HFFc6 (cell line): ENCODE measurements at regions not wholly inside any gene's neighbourhood (a gene's known extent, or its start where the extent isn't known, plus 50 kb on each side); places are given as distances from the start of the nearest gene placed in this dataset.

Source experiments
- DNase-seq: peaks from one replicate; pipeline ENCODE4 v3.0.0-alpha.2; 2018
- H3K27ac Mint-ChIP-seq: 2 replicates; pipeline ENCODE4 v1.8.0; 2020; ENCODE audit warnings: mild to moderate bottlenecking, mixed read lengths
- H3K27me3 Mint-ChIP-seq: 2 replicates; pipeline ENCODE4 v1.8.0; 2021; ENCODE audit warnings: mild to moderate bottlenecking, moderate library complexity, mixed read lengths; ENCODE audit not compliant: insufficient read depth
- H3K36me3 Mint-ChIP-seq: 2 replicates; pipeline ENCODE4 v1.8.0; 2021; ENCODE audit warnings: low read depth, mixed read lengths
- H3K4me1 Mint-ChIP-seq: 2 replicates; pipeline ENCODE4 v1.8.0; 2020; ENCODE audit warnings: low read depth, mixed read lengths
- H3K4me3 Mint-ChIP-seq: 2 replicates; pipeline ENCODE4 v1.8.0; 2020; ENCODE audit warnings: mild to moderate bottlenecking, moderate library complexity, mixed read lengths
- H3K9me3 Mint-ChIP-seq: 2 replicates; pipeline ENCODE4 v1.8.0; 2020; ENCODE audit warnings: mild to moderate bottlenecking, mixed read lengths
- TF ChIP-seq, protein P1 (sequence below): fragments of 200-600 bp; sonication (generic); IDR thresholded peaks from 2 replicates; pipeline ENCODE4 v1.5.0; 2021; ENCODE audit warnings: antibody characterized with exemption, mild to moderate bottlenecking

DNA sequence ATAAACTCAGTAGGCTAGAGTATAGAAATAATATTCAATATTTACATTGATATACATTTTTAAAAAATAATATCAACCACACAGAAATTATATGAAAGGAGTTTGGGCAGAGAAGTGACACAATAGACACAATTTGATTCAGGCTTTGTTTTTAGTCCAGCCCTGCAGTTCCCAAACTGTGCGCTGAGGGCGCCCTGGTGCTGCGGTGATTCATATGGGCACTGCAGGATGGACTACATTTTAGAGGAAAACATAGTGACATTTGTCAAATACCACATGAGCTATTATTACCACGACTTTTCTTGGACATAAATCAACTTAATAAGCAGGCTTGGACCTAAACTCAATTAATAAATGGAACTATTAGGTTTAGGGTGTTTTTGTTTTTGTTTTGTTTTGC is 364.3 kb upstream of the ID4 start:
- DNase-seq: no peak
- Mint-ChIP-seq H3K36me3 (0 out of 2 replicates have a peak, but pooled peaks cover 5% of the 10 kb centered on the region), H3K27me3 (peaks cover 7% of the 10 kb centered on the region; the same call in 1 of the 2 replicates), H3K4me3 (no peak overlapping the region), H3K4me1 (peaks cover 15% of the 10 kb centered on the region), H3K9me3 (no peaks in the 10 kb centered on the region; the same call in 1 of the 2 replicates), H3K27ac (no peak overlapping the region)
- TF ChIP-seq, protein P1, sequence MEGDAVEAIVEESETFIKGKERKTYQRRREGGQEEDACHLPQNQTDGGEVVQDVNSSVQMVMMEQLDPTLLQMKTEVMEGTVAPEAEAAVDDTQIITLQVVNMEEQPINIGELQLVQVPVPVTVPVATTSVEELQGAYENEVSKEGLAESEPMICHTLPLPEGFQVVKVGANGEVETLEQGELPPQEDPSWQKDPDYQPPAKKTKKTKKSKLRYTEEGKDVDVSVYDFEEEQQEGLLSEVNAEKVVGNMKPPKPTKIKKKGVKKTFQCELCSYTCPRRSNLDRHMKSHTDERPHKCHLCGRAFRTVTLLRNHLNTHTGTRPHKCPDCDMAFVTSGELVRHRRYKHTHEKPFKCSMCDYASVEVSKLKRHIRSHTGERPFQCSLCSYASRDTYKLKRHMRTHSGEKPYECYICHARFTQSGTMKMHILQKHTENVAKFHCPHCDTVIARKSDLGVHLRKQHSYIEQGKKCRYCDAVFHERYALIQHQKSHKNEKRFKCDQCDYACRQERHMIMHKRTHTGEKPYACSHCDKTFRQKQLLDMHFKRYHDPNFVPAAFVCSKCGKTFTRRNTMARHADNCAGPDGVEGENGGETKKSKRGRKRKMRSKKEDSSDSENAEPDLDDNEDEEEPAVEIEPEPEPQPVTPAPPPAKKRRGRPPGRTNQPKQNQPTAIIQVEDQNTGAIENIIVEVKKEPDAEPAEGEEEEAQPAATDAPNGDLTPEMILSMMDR: peak; percentile 48

DNA sequence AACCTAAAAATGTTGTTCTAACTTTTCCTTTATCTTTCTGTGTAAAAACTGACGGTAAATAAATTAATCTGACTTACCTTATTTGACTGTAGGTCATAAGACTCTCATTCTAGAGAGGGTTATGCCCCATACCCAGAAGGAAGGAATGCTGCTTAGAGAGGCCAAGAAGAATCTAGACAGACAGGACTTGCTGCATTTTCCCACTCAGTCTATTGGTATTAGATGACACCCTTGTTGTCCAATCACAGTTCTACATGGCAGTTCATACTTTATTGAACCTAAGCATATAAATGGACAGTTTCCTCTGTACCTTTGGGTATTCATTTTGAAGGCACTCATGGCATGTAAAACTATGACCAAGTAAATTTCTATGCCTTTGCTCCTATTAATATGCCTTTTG is 359.6 kb upstream of the ID4 start:
- H3K4me3 Mint-ChIP-seq: no peak overlapping the region
- 0 out of 2 replicates have a peak, but pooled peaks cover 5% of the 10 kb centered on the region for H3K36me3 Mint-ChIP-seq
- H3K27me3 Mint-ChIP-seq: peaks cover 7% of the 10 kb centered on the region; the same call in 1 of the 2 replicates
- no peak for DNase-seq
- H3K27ac Mint-ChIP-seq: no peak overlapping the region
- no peaks in the 10 kb centered on the region; the same call in 1 of the 2 replicates for H3K9me3 Mint-ChIP-seq
- peaks cover 27% of the 10 kb centered on the region for H3K4me1 Mint-ChIP-seq
- TF ChIP-seq, protein P1: no peak

DNA sequence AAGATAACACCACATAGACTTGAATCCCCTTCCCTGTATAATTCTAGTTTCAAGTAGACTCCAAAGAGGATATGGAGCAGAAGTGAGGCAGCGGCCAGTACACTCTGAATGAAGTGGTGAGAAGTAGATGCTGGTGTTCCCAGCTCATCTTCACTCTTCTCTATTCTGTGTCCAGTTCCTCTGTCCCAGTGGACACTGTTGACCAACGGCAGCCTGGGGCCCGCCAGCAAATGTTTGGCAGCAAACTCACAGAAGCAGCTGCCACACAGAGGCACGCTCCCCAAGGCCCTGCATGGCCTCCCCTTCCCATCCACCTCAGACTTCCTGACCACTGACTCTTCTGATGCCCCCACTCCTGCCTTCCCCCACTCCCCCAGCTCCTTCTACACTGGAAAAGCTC is 358.9 kb upstream of the ID4 start:
- Mint-ChIP-seq H3K4me1 (peaks cover 27% of the 10 kb centered on the region), H3K27me3 (peaks cover 8% of the 10 kb centered on the region; the same call in 1 of the 2 replicates), H3K9me3 (no peaks in the 10 kb centered on the region; the same call in 1 of the 2 replicates), H3K4me3 (no peak overlapping the region), H3K36me3 (0 out of 2 replicates have a peak, but pooled peaks cover 5% of the 10 kb centered on the region), H3K27ac (no peak overlapping the region)
- no peak for DNase-seq
- TF ChIP-seq, protein P1: no peak

DNA sequence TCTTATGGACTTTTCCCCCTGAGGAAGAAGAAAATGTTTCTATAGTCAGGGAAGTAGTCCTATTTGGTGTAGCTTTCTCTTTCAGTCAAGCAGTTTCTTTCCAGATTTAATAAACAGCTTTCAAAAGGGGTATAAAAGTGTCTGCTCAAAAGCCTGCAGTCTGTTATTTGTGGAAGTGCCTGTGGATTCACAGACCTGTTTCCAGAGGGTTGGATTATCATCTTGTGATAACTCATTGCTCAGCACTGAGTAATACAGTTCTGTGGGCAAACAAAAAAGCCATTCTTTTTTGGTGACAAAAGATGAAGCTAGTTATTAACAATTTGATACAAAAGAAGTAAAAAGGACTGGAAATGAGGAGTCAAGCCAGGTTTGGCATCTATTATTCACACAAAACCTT is 358.2 kb upstream of the ID4 start:
- peak; percentile 49 for DNase-seq
- Mint-ChIP-seq H3K36me3 (0 out of 2 replicates have a peak, but pooled peaks cover 5% of the 10 kb centered on the region), H3K27me3 (peaks cover 8% of the 10 kb centered on the region; the same call in 1 of the 2 replicates), H3K9me3 (no peaks in the 10 kb centered on the region; the same call in 1 of the 2 replicates), H3K27ac (no peak overlapping the region), H3K4me3 (peak overlapping the region; percentile 43; the same call in 1 of the 2 replicates), H3K4me1 (peaks cover 27% of the 10 kb centered on the region)
- TF ChIP-seq, protein P1: no peak

DNA sequence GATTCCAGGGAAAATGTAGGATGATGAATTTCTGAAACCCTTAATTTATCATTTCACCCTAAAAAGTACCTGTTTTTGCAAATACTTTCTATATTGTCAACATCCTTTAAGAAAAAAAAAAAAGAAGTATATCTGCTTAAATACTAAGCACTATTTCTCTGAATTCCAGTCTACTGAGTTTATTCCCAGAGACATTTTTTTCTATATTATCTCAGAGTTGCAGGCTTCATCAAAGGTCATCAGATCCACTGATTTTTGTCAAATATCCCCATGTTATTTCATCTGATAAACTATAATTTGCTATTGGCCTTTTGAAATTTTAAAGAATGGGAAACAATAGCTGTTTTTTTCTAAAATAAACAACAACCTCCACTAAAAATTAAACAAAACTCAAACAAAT is 357.6 kb upstream of the ID4 start:
- no peak overlapping the region for H3K27ac Mint-ChIP-seq
- H3K4me1 Mint-ChIP-seq: peaks cover 27% of the 10 kb centered on the region
- no peak for DNase-seq
- no peak overlapping the region for H3K4me3 Mint-ChIP-seq
- H3K36me3 Mint-ChIP-seq: 0 out of 2 replicates have a peak, but pooled peaks cover 5% of the 10 kb centered on the region
- no peaks in the 10 kb centered on the region; the same call in 1 of the 2 replicates for H3K9me3 Mint-ChIP-seq
- peaks cover 8% of the 10 kb centered on the region; the same call in 1 of the 2 replicates for H3K27me3 Mint-ChIP-seq
- TF ChIP-seq, protein P1: no peak
